Activated CD4-positive, alpha-beta T cell treated with anti-CD3 and anti-CD28 coated beads, Interleukin-2, Interleukin-4, amounts not matched to agents 100 ng/mL and 50 ng/mL, durations not matched to agents 16 hours and 8 hours (primary cell): ENCODE measurements at regions not wholly inside any gene's neighbourhood (a gene's known extent, or its start where the extent isn't known, plus 50 kb on each side); places are given as distances from the start of the nearest gene placed in this dataset.

Experiments used
- DNase-seq: peaks from one replicate; pipeline ENCODE4 v3.0.0-alpha.2; 2020; ENCODE audit warnings: low spot score

DNA sequence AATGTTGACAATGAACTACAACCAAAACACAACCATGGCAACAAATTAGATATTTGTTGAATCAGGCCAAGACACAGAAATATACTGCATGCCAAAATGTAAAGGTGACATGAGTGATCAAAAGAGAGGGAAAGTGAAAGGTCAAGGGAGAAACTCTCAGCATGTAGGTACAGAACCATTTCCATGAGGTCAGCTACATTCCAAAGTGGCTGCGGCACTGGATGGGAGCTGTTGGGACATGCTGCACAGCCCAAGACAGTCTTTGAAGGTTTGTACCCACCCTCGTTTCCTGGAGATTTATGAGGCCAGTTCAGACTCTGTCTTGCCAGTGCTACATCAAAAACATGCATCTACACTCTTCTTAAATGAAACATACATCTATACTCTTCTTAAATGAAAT lies 579.9 kb downstream of the BMP2 start:
- DNase-seq = no peak

DNA sequence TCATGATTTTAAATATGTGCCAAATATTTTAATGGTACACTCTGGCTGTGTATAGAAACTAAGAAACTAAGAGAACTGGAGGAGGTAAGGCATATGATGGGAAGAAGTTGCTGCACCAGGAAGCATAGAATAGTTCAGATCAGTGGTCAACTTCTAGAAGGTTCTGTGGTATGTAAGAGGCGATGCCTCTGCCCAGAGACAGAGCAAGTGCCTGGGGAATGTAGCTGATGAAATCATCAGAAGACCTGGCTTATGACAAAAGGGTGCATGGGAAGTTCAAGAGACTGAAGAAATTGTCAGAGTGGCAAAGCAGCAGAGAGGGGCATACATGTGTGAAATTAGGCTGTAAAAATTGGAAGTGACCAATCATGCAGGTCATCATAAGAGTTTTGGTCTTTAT lies 580.8 kb downstream of the BMP2 start:
- DNase-seq = no peak

DNA sequence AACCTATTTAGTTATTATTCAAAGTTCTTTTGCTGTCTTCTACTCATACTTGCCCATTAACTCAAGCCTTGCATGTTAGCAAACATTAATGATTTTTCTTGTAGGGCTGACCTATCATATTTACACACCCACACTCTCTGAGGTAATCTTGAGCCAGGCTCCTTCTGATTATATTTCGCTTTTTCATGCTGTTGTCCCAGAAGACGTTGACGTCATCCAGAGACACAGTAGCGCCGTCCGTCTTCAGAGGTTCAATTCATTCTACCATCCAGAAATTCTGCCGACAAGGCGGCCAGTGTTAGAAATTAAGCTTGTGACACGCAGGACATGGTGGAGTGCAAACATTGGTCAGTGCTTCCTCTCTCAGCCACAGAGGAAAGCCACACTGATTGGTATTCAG lies 584.7 kb downstream of the BMP2 start:
- no peak for DNase-seq

- DNase-seq = no peak
Measured at GRCh38 chr20:7355051-7355450, 585.2 kb downstream of the HAO1 start.

- no peak for DNase-seq
Measured at GRCh38 chr20:7358670-7359069, 581.6 kb downstream of the HAO1 start.

- no peak for DNase-seq
Measured at GRCh38 chr20:7359739-7360138, 580.5 kb downstream of the HAO1 start.

DNA sequence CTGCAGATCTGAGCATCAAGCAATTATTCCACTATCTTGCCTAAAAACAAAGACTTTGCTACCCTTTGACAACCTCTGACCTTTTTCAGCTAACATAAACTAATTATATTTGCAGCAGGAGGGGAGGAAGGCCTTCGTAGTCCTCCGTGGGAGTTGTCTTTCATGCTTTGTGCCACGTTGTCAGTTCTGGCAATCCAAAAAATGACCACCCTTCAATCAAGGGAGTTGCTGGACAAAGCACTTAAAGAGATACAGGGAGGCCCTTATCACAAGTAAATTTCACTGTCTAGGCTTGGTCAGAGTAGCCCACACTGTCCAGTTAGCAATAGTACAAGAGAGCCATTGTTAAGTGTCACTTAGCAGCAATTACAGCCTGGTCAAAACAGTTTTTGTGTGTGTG lies 578.9 kb downstream of the HAO1 start:
- DNase-seq = no peak

- no peak for DNase-seq
Measured at GRCh38 chr20:7361931-7362330, 578.3 kb downstream of the HAO1 start.

DNA sequence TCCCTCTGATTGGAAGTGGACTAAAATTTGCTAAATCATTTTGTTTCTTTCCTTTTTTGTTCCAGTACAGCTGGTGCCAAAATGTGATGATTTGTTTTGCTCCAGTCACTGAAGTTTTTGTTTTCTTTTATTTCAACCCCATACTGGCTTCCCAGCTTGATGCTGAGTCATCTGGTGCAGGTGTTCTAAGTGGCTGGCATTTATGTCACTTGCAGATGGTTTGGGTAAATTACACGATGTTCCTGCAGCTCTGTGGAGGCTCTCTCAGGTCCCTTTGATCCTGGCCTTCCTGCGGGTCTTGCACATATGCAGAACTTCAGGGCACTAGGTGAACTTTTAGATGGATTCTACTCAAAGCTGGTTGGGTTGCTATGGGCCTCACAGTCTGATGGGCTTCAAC lies 577.7 kb downstream of the HAO1 start:
- DNase-seq = no peak

- no peak for DNase-seq
Measured at GRCh38 chr20:7366189-7366588, 574.1 kb downstream of the HAO1 start.

GRCh38 chr20:7371518-7372163 lies 568.6 kb downstream of the HAO1 start:
- no peak for DNase-seq

- DNase-seq = peak; percentile 9
Measured at GRCh38 chr20:7375905-7376304, 564.4 kb downstream of the HAO1 start.

GRCh38 chr20:7378864-7379605 lies 561.2 kb downstream of the HAO1 start:
- DNase-seq = no peak

DNA sequence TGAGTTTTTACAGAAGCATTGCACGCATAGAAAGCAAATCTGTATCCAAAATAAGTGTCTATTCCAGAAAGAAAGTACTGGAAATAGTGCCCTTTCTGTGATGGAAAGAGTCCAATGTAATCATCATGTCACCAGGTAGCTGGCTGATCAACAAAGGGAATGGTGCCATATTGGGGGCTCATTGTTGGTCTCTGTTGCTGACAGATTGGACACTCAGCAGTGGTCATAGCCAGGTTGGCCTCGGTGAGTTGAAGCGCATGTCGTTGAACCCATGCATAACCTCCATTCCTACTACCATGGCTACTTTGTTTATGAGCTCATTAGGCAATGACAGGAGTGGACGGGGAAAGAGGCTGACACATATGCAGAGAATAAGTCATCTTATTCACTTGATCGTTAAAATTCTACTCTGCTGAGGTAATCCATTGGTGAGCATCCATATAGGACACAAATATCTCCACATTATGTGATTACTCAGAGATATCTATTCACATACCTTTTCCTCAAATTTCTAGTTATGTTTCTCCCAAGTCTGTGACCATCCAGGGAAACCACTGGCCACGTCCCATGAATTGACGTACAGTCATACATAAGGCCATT lies 560.5 kb downstream of the HAO1 start:
- no peak for DNase-seq

GRCh38 chr20:7383216-7383615 lies 557.0 kb downstream of the HAO1 start:
- no peak for DNase-seq

DNA sequence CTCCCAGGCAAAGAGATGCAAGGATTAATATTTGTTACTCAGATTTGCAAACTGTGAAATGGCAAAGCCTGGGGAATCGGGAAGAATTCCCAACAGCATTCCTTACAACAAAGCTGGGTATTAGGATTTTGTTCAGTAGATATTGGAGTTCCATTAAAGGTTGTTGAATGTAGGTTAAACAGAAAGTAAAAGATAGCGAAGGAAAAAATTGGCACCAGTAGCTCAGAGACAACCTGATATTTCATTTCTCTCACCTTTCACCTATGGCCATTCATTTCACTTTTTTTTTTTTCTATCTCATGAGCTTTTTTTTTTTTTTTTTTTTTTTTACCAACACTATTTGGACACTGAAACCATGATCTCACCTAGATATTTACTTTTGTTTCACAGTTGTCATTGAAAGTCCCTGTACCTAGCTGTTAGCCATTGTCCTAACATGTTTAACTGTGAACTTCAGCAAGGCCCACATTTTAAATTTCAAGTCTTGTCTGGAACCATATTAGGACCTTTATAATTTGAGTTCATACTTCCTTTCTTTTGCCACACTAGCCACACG lies 552.5 kb downstream of the HAO1 start:
- no peak for DNase-seq

DNA sequence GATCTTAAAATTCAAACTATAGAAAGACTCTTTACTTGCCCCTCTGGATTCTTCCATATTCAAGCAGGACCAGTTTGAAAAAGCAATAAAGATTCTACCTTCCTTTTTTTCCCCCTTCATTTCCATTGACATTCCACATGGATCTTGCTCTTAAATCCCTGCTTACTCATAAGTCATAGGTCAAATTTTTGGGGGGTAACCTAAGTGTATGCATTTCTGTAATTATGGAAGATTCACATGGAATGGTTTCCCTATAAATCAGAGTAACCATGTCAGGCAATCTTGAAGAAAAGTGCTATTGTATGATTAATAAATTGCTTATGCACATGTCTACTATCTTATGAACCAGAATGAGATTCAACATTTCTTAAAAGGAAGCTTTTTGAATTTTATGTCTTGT lies 551.0 kb downstream of the HAO1 start:
- DNase-seq = no peak

DNA sequence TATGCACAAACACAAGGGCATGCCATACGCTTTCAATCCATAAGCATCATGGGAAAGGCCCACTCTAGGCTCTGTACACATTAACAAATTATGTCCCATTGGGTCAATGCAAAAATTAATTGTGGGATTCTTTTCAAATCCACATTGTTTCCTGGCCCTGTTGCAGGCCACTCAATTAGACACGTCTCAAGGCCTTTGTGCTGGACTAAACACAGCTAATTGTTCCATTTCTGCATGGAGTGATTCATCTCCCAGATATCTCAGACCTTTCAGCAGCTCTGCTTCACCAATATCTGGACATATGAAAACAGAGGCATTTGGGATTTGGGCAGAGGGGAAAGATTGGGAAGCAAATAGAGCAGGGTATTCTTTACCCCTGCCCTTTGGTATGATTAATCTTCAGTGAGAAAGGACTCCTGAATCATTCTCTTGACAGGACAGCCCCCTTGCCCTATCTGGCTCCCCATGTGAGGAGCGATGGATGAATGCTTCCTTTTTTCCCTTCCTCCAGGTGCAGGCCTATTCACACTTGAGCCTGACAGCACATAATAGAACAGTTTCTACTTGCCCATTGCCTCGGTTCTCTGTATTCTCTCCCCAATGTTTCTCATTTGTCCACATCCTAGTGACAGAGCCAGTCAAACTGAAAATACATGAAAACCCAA lies 547.6 kb downstream of the HAO1 start:
- DNase-seq = no peak

- DNase-seq = no peak
Measured at GRCh38 chr20:7399114-7399513, 541.1 kb downstream of the HAO1 start.

DNA sequence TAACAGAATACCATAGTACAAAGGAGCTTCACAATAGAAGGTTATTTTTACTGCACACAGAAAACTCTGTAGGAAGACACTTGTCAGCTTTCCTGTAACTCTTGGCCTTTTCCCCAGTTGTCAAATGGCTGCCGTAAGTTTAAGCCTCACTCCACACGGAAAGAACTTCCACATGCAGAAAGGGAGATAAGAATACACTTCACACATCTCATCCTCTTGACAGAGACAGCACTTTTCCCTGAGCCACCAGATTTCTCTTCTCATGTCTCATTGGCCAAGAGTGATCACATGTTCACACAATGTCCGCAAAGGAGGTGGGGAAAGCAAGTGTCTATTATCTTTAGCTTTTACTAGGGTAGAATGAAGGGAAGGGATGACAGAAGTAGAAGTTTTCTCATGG lies 540.7 kb downstream of the HAO1 start:
- no peak for DNase-seq

DNA sequence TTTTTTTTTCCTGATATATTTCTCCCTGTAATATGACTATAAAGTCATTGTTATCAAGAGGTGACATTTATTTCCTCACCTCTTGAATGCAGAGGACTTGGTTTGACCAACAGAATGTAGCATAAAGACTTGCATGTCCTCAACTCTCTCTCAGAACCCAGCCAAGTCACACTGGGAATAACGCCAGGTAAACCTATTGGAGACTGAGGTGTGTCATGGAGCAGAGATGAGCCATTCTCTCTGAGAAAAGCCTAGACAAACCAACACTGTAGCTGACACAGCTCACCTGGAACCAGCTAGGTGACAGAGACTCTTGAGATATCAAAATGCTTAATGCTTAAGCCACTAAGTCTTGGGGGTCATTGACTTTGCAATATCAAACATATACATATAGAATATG lies 533.6 kb downstream of the HAO1 start:
- DNase-seq = no peak

DNA sequence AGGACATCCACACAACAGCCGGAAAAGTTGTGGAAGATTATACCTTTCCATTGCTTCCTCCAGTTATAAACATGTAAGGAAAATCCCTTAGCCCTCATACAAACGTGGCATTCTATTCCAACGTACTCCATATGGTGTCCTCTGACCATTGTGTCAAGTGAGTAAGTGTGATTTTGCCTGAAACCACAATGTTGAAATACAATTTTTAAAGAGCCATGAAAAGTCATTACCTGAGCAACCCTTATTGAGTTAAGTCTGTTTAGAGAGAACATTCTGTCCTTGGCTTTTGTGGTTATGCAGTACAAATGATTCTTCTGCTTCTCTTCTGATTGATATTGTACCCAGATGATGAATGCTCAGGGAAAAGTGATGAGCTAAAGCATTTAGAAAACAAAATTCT lies 530.1 kb downstream of the HAO1 start:
- DNase-seq = no peak

DNA sequence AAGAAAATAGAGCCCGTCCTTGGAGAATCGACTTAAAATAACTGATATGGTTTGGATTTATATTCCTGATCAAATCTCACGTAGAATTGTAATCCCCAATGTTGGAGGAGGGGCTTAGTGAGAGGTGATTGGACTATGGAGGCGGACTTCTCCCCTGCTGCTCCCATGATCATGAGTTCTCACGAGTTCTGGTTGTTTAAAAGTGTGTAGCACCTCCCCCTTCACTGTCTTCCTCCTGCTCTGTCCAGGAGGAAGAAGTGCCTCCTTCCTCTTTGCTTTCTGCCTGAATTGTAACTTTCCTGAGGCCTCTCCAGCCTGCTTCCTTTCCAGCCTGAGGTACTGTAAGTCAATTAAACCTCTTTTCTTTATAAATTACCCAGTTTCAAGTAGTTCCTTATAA lies 529.2 kb downstream of the HAO1 start:
- no peak for DNase-seq
